HuH-7 (cell line): ENCODE measurements at regions not wholly inside any gene's neighbourhood (a gene's known extent, or its start where the extent isn't known, plus 50 kb on each side); places are given as distances from the start of the nearest gene placed in this dataset.
"Not testable (repeated sequence)": the region's sequence is repeated elsewhere in the genome, so short reads cannot be mapped to it uniquely, and the experiment has no call there.

ENCODE experiments used
- DNase-seq: peaks from one replicate; pipeline ENCODE4 v3.0.0; 2011; ENCODE audit warnings: low spot score

- DNase-seq: no peak
Observed at GRCh38 chr1:232134365-232134764, 495.6 kb downstream of the SIPA1L2 start.

DNA sequence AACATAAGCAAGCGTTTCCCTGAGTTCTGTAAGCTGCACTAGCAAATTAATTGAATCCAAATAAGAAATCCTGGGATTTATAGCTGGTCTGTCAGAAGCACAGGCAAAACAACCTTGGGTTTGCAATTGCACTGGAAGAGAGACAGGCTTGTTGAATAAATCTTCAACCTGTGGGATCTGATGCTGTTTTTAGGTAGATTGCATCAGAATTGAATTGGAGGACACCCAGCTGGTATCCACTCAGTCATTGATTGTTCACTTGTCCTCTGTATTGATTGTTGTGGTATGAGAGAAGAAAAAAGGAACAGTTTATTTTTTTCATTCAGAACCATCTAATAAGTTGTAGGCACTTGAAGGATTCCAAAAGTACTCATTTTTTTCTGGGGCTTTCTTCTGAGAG, 497.4 kb downstream of the SIPA1L2 start:
- no peak for DNase-seq

DNA sequence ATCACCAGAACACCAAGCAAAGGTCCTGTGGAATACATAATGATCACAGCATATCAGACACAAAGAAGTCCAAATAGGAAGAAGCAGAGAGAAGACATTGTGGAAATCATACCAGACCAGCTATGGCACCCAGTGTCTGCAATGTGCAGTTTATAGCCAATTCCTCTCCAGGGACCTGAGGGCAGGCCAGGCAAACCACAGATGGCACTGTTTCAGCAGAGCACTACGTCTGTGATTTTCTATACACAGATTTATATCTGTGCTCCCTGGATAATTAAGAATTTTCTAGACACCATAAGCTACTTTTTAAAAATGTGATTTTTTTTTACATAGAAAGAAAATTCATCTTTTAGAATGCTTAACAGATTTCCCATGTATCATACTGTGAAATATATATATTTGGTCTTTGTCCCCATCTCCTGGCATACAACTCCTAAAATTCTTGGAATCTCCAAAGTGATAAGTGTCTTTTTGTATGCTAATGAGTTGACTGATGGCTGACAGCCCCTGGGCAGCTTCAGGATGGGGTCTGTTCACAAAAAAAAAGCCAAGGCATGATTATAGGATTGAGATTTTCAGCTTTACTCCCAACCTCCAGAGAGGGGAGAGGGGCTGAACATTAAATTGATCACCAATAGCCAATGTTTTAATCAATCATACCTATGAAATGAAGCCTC, 498.1 kb downstream of the SIPA1L2 start:
- DNase-seq: no peak

- no peak for DNase-seq
Observed at GRCh38 chr1:232130815-232131480, 499.0 kb downstream of the SIPA1L2 start.

GRCh38 chr1:232127190-232127589, 500.6 kb downstream of the DISC1 start:
- DNase-seq: no peak

GRCh38 chr1:232123775-232124659, 497.4 kb downstream of the DISC1 start:
- DNase-seq: no peak

GRCh38 chr1:232117903-232118302, 491.3 kb downstream of the DISC1 start:
- DNase-seq: not testable (repeated sequence)

- DNase-seq: no peak
Observed at GRCh38 chr1:232114985-232115384, 488.4 kb downstream of the DISC1 start.

GRCh38 chr1:232112076-232112475, 485.5 kb downstream of the DISC1 start:
- no peak for DNase-seq

GRCh38 chr1:232111611-232112010, 485.0 kb downstream of the DISC1 start:
- no peak for DNase-seq

DNA sequence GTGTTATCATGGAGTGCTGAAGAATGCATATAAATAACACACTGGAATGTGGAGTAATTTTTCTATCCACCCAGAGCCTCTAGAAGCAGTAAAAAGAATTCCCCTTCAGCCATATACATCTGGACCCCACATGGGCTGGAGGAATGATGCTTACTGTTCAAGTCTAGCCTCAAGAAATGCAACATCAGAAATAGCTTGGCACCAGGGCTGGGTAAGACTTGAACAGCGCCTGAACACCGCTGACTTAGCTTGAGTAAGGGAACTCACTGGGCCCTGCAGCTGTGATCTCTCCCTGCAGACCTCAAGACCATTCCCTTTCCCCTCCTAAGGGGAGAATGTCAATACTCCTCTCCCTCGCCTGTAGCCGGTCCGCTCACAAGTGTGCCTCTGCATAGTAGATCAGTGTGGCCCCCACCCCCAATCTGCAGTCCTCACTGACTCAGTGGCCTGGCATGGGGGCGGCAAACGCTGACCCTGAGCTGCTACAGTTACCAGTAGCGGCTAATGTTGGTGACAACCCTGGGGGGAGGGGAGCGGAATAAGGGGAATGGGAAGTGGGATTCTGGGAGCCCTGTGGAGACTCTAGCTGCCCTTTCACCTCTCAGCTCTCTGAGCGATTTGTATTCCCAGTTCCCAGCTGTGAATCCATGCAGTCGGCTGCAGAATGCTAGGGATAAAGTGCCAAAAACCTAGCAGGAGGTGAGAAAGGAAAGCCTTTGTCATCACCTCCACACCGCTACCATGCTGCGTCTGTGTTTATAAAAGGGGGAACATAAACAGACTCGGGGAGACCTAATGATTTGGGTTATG, 483.9 kb downstream of the DISC1 start:
- DNase-seq: no peak

GRCh38 chr1:232109391-232109790, 482.8 kb downstream of the DISC1 start:
- no peak for DNase-seq

GRCh38 chr1:232108598-232108997, 482.0 kb downstream of the DISC1 start:
- no peak for DNase-seq

- DNase-seq: no peak
Observed at GRCh38 chr1:232106415-232106814, 479.8 kb downstream of the DISC1 start.

- no peak for DNase-seq
Observed at GRCh38 chr1:232105561-232105960, 479.0 kb downstream of the DISC1 start.

DNA sequence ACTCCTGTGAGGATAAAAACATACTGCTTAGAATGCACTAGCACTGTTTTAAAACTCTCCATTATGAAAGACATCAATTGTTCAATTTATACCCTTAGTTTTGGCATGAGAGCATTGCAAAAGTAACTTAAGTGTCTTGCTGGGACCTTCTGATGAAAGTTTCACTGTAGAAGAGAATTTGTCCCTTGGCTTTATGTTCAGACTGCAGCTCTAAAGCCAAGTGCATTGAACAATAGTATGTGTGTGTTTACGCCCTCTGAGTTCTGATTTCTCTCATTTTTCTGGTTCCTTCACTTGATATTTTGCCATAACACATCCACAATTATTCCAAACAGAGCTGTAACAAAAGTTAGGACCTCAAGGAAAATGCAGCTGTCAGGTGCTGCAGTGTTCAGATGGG, 474.6 kb downstream of the DISC1 start:
- no peak for DNase-seq

- no peak for DNase-seq
Observed at GRCh38 chr1:232096751-232097150, 470.2 kb downstream of the DISC1 start.
